Thyroid gland (tissue), 4 donors: ENCODE measurements at regions not wholly inside any gene's neighbourhood (a gene's known extent, or its start where the extent isn't known, plus 50 kb on each side); places are given as distances from the start of the nearest gene placed in this dataset.
"Not testable (repeated sequence)": the region's sequence is repeated elsewhere in the genome, so short reads cannot be mapped to it uniquely, and the experiment has no call there.

Experiments used
- DNase-seq, 2 donors: peaks; one replicate each; pipeline ENCODE4 v3.0.0-alpha.2; 2019
- H3K27ac ChIP-seq, 3 donors: fragments of 200-600 bp; sonication (generic); 1 replicate in 2 of 3; 2 replicates in 1 of 3; pipeline ENCODE4 v1.5.1; 2016 to 2019; ENCODE audit warnings: mild to moderate bottlenecking in 1 of 3, moderate library complexity in 1 of 3
- H3K27me3 ChIP-seq: fragments of 200-600 bp; sonication (generic); one replicate; pipeline ENCODE4 v1.5.1; 2019
- H3K36me3 ChIP-seq, 2 donors: fragments of 200-600 bp; sonication (generic); one replicate each; pipeline ENCODE4 v1.5.1; 2016 to 2019
- H3K4me1 ChIP-seq, 2 donors: fragments of 200-600 bp; sonication (generic); one replicate each; pipeline ENCODE4 v1.5.1; 2017 to 2019
- H3K4me3 ChIP-seq, 3 donors: fragments of 200-600 bp; sonication (generic); replicated peaks in 1 of 3; 1 replicate in 2 of 3; 2 replicates in 1 of 3; pipeline ENCODE4 v1.5.1; 2016; ENCODE audit warnings: mild to moderate bottlenecking in 1 of 3
- H3K9me3 ChIP-seq: fragments of 200-600 bp; sonication (generic); one replicate; pipeline ENCODE4 v1.5.1; 2017
- WGBS, 2 donors: methylation state at CpG; one replicate each; pipeline ENCODE4 v1.1.5; 2017; 5-methylcytosine and 5-hydroxymethylcytosine counted together
- intact Hi-C: fragments of 100-400 bp; cut with DNase I; formaldehyde crosslinking; loops from one replicate; pipeline ENCODE4 v1.15.1; 2023
- TF ChIP-seq, protein P1 (sequence below), 6 experiments: fragments of 200-600 bp in 3 of 6; fragments of 450-650 bp in 3 of 6; sonication (generic) in 3 of 6; IDR thresholded peaks; one replicate each; pipeline ENCODE4 v1.5.1; 2016 to 2019; ENCODE audit warnings: antibody characterized with exemption in 6 of 6, mild to moderate bottlenecking in 2 of 6, inconsistent platforms in 1 of 6, moderate library complexity in 1 of 6

DNA sequence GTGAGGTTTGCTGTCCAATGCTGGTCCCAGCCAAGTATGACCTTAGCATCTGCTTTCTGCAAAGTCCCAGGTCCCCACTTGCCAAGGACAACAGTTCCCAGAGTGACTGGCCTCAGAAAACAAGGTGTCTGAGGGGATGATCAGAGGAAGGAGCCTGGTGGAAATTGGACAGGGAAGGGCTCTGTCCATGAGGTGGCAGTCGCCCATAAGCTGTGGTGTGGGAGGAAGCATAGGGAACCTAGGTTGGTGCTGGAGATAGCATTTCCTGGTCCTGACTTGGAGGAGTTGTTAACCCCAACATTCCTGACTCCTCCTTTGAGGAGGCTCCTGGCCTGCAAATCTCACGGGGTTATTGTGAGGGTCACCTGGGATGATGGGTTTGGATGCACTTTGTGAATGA is 77.8 kb downstream of the LIMS4 start:
- no CpG with 5 or more reads among the region's 2 CpGs for WGBS, 2 donors
- H3K27me3 ChIP-seq, H3K4me1 ChIP-seq, H3K36me3 ChIP-seq, H3K27ac ChIP-seq, H3K9me3 ChIP-seq, intact Hi-C loops, H3K4me3 ChIP-seq, DNase-seq: not testable (repeated sequence)

DNA sequence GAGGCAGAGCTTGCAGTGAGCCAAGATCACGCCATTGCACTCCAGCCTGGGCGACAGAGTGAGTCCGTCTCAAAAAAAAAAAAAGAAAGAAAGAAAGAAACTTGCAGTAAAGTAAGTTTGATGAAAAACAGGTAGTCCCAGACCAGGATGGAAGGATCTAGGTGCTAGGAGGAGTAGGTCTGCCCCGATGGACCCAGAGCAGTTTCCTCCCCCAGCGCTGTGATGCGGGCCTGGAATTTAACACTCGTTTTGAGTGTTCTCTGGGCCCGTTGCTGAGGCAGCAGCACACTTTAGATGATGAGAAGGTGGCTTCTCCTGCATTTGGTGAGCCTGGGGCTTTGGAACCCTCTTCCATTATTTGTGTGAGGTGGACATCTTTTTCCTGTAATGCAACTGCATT is 80.2 kb downstream of the LIMS4 start:
- 95% methylated on average over 7 to 8 of the region's 8 CpGs for WGBS, 2 donors
- H3K4me3 ChIP-seq, H3K36me3 ChIP-seq, H3K27ac ChIP-seq, intact Hi-C loops, H3K9me3 ChIP-seq, H3K27me3 ChIP-seq, DNase-seq, H3K4me1 ChIP-seq: not testable (repeated sequence)

DNA sequence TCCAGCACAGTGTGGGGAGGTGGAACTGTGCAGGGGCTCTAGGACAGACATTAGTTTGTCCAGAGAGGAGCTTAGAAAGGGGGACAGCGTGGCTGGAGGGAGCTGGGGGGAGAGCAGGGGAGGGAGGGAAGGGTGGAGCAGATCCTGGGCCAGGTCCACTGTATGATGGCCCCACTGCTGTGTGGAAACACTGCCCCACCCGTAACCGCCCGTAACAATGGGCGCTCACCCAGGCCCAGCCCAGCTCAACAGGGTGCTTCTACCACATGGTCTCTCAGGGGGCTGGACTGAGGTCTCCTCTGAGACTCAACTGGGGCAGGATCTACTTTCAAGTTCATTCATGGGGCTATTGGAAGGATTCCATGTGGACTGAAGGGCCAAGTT is 81.6 kb downstream of the LIMS4 start:
- DNase-seq = not testable (repeated sequence)

DNA sequence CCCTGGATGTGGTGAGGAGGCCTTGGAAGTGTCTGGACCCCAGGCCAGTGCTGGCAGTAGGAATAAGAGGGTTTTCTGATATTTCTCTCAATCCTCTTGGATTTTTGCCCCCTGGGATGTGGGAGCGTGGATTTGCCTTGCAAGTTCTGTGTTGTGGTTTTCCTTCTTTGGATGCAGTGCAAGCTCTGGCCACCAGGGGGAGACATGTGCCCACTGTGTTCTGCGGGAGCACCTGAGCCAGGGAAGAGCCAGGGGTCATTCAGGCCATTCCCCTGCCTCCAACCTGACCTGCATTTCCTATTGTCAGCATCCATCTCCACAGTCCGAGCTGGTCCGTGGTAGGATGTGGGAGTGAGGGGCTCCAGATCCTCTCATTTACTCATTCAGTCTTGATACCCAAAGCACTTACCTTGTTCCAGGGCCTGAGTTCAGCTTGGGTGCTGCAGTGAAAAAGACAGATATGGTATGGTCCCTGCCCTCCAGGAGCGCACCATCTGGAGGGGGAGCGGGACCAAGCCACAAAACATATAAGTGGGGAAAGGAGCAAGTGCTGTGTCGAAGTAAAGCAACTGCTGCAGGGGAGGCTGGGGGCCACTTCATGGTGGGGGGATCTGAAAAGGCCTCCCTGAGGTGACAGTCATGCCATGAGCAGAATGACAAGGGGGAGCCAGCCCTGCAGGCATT is 82.1 kb downstream of the LIMS4 start:
- DNase-seq, H3K4me3 ChIP-seq, H3K4me1 ChIP-seq, H3K27me3 ChIP-seq, intact Hi-C loops, H3K27ac ChIP-seq, H3K9me3 ChIP-seq, H3K36me3 ChIP-seq: not testable (repeated sequence)
- WGBS, 2 donors = 55 to 97% methylated on average over 3 to 5 of the region's 7 CpGs
- TF ChIP-seq, protein P1, sequence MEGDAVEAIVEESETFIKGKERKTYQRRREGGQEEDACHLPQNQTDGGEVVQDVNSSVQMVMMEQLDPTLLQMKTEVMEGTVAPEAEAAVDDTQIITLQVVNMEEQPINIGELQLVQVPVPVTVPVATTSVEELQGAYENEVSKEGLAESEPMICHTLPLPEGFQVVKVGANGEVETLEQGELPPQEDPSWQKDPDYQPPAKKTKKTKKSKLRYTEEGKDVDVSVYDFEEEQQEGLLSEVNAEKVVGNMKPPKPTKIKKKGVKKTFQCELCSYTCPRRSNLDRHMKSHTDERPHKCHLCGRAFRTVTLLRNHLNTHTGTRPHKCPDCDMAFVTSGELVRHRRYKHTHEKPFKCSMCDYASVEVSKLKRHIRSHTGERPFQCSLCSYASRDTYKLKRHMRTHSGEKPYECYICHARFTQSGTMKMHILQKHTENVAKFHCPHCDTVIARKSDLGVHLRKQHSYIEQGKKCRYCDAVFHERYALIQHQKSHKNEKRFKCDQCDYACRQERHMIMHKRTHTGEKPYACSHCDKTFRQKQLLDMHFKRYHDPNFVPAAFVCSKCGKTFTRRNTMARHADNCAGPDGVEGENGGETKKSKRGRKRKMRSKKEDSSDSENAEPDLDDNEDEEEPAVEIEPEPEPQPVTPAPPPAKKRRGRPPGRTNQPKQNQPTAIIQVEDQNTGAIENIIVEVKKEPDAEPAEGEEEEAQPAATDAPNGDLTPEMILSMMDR (IDR thresholded peaks at IDR 0.05) = peak in 1 of 6 experiments; percentile 18

More for the DNA sequence above, 81.6 kb downstream of the LIMS4 start:
- H3K27ac ChIP-seq, H3K27me3 ChIP-seq, H3K4me3 ChIP-seq, intact Hi-C loops, H3K4me1 ChIP-seq, H3K36me3 ChIP-seq, H3K9me3 ChIP-seq: not testable (repeated sequence)
- WGBS, 2 donors = no CpG with 5 or more reads among the region's 5 CpGs

DNA sequence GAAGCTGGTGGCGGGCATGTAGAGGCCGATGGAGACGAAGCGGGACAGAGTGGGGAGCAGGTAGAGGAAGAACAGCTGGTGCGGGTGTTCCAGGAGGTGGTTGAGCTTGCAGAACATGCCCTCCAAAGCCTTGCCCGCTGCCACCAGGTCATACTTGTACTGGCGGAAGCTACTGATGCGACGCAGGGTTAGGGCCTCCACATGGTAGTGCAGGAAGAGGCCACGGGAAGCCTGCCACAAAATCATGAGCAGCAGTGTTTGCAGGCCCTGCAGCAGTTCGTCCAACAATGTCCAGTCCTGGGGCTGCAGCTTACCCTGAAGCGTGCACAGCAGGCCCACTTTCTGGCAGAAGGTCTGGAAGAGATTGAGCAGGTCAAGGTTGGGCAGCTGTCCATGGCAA is 85.6 kb downstream of the LIMS4 start:
- H3K36me3 ChIP-seq, H3K9me3 ChIP-seq, H3K4me3 ChIP-seq, DNase-seq, intact Hi-C loops, H3K4me1 ChIP-seq, H3K27me3 ChIP-seq, H3K27ac ChIP-seq: not testable (repeated sequence)
- WGBS, 2 donors = 95% methylated on average over 4 of the region's 12 CpGs; no CpG with 5 or more reads in 1 of the 2 donors

DNA sequence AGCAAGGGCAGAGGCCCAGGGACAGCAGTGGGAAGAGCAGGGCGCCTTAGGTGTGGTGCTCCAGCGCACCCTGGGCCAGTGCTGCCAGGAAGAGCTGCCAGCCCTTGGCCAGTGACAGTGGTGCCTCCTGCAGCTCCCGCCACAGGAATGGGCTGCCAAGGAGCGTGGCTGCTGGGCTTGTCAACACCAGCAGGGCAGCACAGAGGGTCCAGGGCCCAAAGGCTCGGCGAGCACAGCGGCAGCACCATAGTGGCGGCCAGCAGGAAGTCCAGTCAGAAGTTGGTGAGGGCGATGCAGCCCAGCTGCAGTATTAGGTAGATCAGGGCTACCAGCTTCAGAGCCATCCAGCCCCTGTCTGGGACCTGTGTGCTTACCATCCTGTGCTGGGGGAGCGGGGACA is 86.1 kb downstream of the LIMS4 start:
- H3K9me3 ChIP-seq, H3K27ac ChIP-seq, H3K36me3 ChIP-seq, H3K4me3 ChIP-seq, H3K4me1 ChIP-seq, H3K27me3 ChIP-seq, intact Hi-C loops: not testable (repeated sequence)
- 97% methylated on average over 8 of the region's 10 CpGs; no CpG with 5 or more reads in 1 of the 2 donors for WGBS, 2 donors
- DNase-seq = peak in 1 of 2 donors; percentile 1

DNA sequence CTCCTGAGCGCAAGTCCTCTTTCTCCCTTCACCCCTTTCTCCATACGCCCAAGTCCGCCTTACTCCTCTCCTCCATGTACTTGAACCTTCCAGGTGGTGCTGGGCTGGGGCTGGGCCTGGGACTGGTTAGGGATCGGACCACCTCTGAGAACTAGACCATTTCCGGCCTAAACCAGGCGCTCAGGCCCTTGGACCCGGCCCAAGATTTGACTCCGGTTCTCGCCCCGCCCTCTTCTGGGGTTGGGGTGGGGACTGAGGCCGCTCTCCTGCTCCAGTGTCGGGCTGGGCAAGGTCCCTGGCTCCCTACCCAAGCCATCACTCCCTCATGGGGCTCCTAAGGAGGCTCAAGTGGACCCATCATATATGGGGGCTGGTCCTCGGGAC is 87.9 kb downstream of the LIMS4 start:
- H3K4me3 ChIP-seq, H3K27ac ChIP-seq, H3K27me3 ChIP-seq, H3K36me3 ChIP-seq, intact Hi-C loops, H3K9me3 ChIP-seq, H3K4me1 ChIP-seq, DNase-seq: not testable (repeated sequence)
- WGBS, 2 donors = no CpG with 5 or more reads among the region's 13 CpGs

DNA sequence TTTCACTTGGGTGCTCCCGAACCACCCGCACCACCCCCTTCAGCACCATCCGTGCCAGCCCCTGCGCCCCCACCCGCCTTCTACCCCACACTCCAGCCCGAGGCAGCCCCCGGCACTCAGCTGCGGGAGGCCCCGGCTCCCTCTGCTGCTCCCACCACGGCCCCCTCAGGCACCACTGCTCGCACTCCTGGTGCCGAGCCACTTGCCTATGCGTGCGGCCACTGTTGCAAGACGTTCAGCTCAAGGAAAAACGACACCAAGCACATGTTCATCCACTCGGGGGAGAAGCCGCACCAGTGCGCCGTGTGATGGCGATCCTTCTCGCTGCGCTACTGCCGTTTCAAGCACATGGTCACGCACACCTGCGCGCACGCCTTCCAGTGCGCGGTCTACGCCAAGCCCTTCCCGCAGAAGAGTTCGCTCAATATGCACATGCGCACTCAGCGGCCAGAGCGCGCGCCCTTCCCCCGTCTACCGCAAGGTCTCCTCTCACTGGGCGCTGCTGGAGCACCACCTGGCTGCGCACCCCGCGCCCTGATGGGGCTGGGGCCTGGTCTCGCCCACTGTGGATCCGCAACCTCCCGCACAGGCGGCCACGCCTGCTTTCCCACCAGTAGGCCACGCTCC is 88.4 kb downstream of the LIMS4 start:
- H3K9me3 ChIP-seq, intact Hi-C loops, H3K27ac ChIP-seq, H3K36me3 ChIP-seq, H3K27me3 ChIP-seq, H3K4me1 ChIP-seq, H3K4me3 ChIP-seq, DNase-seq: not testable (repeated sequence)
- WGBS, 2 donors = no CpG with 5 or more reads among the region's 50 CpGs

DNA sequence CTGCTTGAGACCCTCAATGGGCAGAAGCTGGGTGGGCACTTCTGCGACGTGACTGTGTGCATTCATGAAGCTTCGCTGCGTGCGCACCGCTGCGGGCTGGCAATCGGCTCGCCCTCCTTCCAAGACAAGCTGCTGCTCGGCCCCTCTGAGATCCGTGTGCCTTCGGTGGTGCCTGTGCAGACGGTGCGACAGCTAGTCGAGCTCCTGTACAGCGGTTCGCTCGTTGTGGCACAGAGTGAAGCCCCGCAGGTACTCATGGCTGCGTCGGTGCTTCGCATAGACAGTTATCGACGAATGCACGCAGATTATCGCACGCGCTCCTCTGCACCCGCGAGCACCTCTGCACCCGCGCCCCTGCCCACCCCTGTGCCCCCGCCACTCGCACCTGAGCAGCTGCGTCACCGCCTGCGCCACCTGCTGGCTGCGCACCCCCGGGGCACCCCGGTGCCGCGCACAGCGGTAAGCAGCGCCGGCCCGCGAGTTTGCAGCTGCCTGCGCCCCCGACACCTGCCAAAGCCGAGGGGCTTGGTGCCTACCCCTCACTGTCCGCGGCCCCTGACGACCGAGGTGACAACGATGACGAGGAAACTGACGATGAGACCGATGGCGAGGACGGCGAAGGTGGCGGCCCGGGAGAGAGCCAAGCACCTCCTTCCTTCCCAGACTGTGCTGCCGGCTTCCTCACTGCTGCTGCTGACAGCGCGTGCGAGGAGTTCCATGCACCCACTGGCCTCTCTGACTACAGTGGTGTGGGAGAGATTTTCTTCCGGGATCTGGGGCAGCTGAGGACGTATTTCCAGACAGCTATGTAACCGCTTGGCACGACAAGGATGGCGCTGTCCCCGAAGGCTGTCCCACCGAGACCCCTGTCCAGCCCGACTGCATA is 89.2 kb downstream of the LIMS4 start:
- no CpG with 5 or more reads among the region's 75 CpGs for WGBS, 2 donors
- H3K4me1 ChIP-seq, DNase-seq, H3K9me3 ChIP-seq, H3K27me3 ChIP-seq, H3K4me3 ChIP-seq, H3K36me3 ChIP-seq, H3K27ac ChIP-seq, intact Hi-C loops: not testable (repeated sequence)

DNA sequence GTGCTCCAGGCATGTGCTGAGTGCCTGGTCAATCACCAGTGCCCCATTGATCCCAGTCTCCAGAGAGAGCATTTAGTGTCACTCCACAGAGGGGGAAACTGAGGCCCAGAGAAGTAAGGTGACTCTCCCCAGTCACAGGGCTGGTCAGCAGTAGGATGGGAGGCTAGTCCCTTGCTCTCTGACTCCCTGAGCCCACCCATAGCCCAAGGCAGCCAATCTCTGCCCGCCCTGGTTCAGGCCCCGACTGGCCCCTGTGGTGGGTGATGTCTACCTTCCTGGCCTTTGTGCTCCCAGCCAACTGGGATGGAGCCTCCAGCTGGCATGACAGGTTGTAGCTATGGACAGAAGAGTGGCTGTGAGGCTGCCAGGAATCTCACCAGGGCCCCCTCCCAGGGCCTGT is 99.1 kb downstream of the LIMS4 start:
- H3K4me1 ChIP-seq, H3K27ac ChIP-seq, H3K4me3 ChIP-seq, intact Hi-C loops, H3K27me3 ChIP-seq, DNase-seq, H3K9me3 ChIP-seq, H3K36me3 ChIP-seq: not testable (repeated sequence)
- WGBS, 2 donors = 92% methylated on average over 2 of the region's 2 CpGs; no CpG with 5 or more reads in 1 of the 2 donors

DNA sequence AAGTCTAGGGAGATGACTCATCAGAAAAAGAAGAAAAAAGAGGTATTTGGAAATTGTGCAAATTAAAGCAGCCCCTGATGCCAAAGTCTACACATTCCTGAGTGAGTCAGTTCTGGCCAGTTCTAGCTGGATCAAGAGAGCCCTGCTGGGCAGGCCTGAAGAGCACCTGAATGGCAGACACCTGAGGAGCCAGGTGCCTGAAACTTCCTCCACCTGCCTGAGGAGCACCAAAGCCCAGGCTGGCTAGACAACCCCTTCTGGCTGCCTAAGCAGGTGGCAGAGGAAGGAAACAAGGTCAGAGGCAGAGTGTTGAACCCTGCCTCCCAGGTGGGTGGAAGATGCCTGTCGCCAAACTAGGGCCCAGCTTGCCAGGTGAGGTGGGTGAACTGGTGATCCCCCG is 101.0 kb downstream of the LIMS4 start:
- H3K27me3 ChIP-seq, H3K27ac ChIP-seq, H3K4me3 ChIP-seq, H3K9me3 ChIP-seq, intact Hi-C loops, H3K36me3 ChIP-seq, H3K4me1 ChIP-seq: not testable (repeated sequence)
- DNase-seq = peak; percentile 23 to 62
- 67 to 80% methylated on average over 1 to 2 of the region's 2 CpGs for WGBS, 2 donors

DNA sequence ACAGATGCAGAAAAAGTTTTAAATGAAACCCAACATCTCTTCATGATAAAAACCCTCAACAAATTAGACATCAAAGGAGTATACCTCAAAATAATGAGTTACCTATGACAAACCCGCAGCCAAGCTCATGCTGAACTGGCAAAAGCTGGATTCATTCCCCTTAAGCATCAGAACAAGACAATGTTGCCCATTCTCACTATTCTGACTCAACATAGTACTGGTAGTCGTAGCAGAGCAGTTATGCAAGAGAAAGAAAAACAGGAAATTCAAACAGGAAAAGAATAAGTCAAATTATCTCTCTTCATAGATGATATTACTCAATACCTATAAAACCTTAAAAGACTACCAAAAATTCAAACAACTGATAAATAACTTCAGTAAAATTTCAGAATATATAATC is 115.0 kb downstream of the LIMS4 start:
- H3K9me3 ChIP-seq, intact Hi-C loops, H3K27ac ChIP-seq, DNase-seq, H3K4me3 ChIP-seq, H3K4me1 ChIP-seq, H3K27me3 ChIP-seq, H3K36me3 ChIP-seq: not testable (repeated sequence)
- no CpG with 5 or more reads among the region's 2 CpGs for WGBS, 2 donors
